ENCODE measurements at regions not wholly inside any gene's neighbourhood (a gene's known extent, or its start where the extent isn't known, plus 50 kb on each side); places are given as distances from the start of the nearest gene placed in this dataset.

DNA sequence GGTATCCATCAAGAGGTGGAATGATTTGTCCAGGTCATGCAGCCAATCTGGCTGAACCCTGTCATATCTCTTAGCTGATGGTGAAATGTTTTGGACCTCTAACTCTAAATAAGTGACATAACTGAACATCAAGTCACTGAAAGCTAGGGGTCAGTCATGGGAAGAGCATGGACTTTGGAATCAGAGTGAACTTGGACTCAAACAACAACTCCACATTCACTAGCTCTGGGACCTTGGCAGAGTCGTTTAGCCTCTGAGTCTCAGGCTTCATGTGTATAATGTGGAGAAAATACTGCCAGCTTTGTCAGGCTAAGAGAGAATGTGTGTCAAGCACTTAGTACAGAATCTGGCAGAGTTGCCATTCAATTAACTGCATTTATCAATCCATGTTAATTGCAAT, 557.8 kb upstream of the CFAP20DC start:
- Histone ChIP-seq H3K14ac (ENCODE audit: low read length) (no peak overlapping the region), H3K9ac (ENCODE audit: low read depth, low read length, poor library complexity) (no peak overlapping the region), H3K27ac (replicated peaks; ENCODE audit: low read length) (no peak overlapping the region), H2AFZ (ENCODE audit: low read length) (no peak overlapping the region), H2BK120ac (ENCODE audit: low read depth, low read length) (no peak overlapping the region), H3K9me3 (replicated peaks in 1 of 2; ENCODE audit: control insufficient read depth in 2 of 2, insufficient read depth in 1 of 2, low read depth in 1 of 2, low read length in 2 of 2) (no peaks in the 10 kb centered on the region), H2BK12ac (ENCODE audit: low read length) (no peak overlapping the region), H4K91ac (ENCODE audit: low read depth, low read length, poor library complexity) (no peak overlapping the region), H3K27me3 (ENCODE audit: control insufficient read depth in 3 of 3, insufficient read depth in 3 of 3, low read depth in 1 of 3, low read length in 3 of 3) (no peaks in the 10 kb centered on the region), H3K4me2 (ENCODE audit: insufficient read depth, low read length, poor library complexity, severe bottlenecking) (no peak overlapping the region), H3K79me1 (ENCODE audit: low read depth, low read length) (no peaks in the 10 kb centered on the region), H3K4ac (ENCODE audit: low read length) (no peak overlapping the region), H2BK5ac (ENCODE audit: low read length) (no peak overlapping the region), H3K36me3 (replicated peaks in 1 of 2; ENCODE audit: control insufficient read depth in 2 of 2, insufficient read depth in 2 of 2, low read length in 2 of 2) (no peaks in the 10 kb centered on the region), H4K8ac (ENCODE audit: low read depth, low read length) (no peak overlapping the region), H3K4me1 (ENCODE audit: control insufficient read depth in 2 of 2, insufficient read depth in 1 of 2, low read depth in 1 of 2, low read length in 2 of 2) (peaks cover 6 to 8% of the 10 kb centered on the region in 2 donors), H3K23ac (ENCODE audit: low read depth, low read length, poor library complexity) (no peak overlapping the region), H3K4me3 (ENCODE audit: low read length in 2 of 2) (no peak overlapping the region), H2BK15ac (ENCODE audit: low read length) (no peak overlapping the region), H2AK5ac (ENCODE audit: low read depth, low read length) (no peak overlapping the region), H3K18ac (ENCODE audit: low read length) (no peak overlapping the region)
- no CpG with 5 or more reads among the region's 1 CpG for WGBS, 2 donors (ENCODE audit: extremely low coverage in 2 of 2, insufficient read length in 2 of 2, insufficient replicate concordance in 1 of 2)
- DNase-seq (ENCODE audit: low spot score) = no peak

GRCh38 chr3:59606638-59607266, 556.9 kb upstream of the CFAP20DC start:
- no peak overlapping the region for H3K4me2 ChIP-seq (ENCODE audit: insufficient read depth, low read length, poor library complexity, severe bottlenecking)
- H4K8ac ChIP-seq (ENCODE audit: low read depth, low read length) = no peak overlapping the region
- H2AK5ac ChIP-seq (ENCODE audit: low read depth, low read length) = no peak overlapping the region
- no peak overlapping the region for H3K27ac ChIP-seq (replicated peaks; ENCODE audit: low read length)
- no peak overlapping the region for H3K4ac ChIP-seq (ENCODE audit: low read length)
- WGBS, 2 donors (ENCODE audit: extremely low coverage in 2 of 2, insufficient read length in 2 of 2, insufficient replicate concordance in 1 of 2) = no CpG with 5 or more reads among the region's 4 CpGs
- H2AFZ ChIP-seq (ENCODE audit: low read length) = no peak overlapping the region
- H3K4me1 ChIP-seq (ENCODE audit: control insufficient read depth in 2 of 2, insufficient read depth in 1 of 2, low read depth in 1 of 2, low read length in 2 of 2) = peaks cover 6 to 8% of the 10 kb centered on the region in 2 donors
- no peaks in the 10 kb centered on the region for H3K9me3 ChIP-seq (replicated peaks in 1 of 2; ENCODE audit: control insufficient read depth in 2 of 2, insufficient read depth in 1 of 2, low read depth in 1 of 2, low read length in 2 of 2)
- H3K27me3 ChIP-seq (ENCODE audit: control insufficient read depth in 3 of 3, insufficient read depth in 3 of 3, low read depth in 1 of 3, low read length in 3 of 3) = no peaks in the 10 kb centered on the region
- H3K18ac ChIP-seq (ENCODE audit: low read length) = no peak overlapping the region
- H3K79me1 ChIP-seq (ENCODE audit: low read depth, low read length) = no peaks in the 10 kb centered on the region
- no peak overlapping the region for H3K23ac ChIP-seq (ENCODE audit: low read depth, low read length, poor library complexity)
- no peaks in the 10 kb centered on the region for H3K36me3 ChIP-seq (replicated peaks in 1 of 2; ENCODE audit: control insufficient read depth in 2 of 2, insufficient read depth in 2 of 2, low read length in 2 of 2)
- no peak overlapping the region for H3K14ac ChIP-seq (ENCODE audit: low read length)
- no peak overlapping the region for H2BK12ac ChIP-seq (ENCODE audit: low read length)
- H3K9ac ChIP-seq (ENCODE audit: low read depth, low read length, poor library complexity) = no peak overlapping the region
- no peak overlapping the region for H2BK15ac ChIP-seq (ENCODE audit: low read length)
- H4K91ac ChIP-seq (ENCODE audit: low read depth, low read length, poor library complexity) = no peak overlapping the region
- H3K4me3 ChIP-seq (ENCODE audit: low read length in 2 of 2) = no peak overlapping the region
- H2BK120ac ChIP-seq (ENCODE audit: low read depth, low read length) = no peak overlapping the region
- no peak for DNase-seq (ENCODE audit: low spot score)
- H2BK5ac ChIP-seq (ENCODE audit: low read length) = no peak overlapping the region

DNA sequence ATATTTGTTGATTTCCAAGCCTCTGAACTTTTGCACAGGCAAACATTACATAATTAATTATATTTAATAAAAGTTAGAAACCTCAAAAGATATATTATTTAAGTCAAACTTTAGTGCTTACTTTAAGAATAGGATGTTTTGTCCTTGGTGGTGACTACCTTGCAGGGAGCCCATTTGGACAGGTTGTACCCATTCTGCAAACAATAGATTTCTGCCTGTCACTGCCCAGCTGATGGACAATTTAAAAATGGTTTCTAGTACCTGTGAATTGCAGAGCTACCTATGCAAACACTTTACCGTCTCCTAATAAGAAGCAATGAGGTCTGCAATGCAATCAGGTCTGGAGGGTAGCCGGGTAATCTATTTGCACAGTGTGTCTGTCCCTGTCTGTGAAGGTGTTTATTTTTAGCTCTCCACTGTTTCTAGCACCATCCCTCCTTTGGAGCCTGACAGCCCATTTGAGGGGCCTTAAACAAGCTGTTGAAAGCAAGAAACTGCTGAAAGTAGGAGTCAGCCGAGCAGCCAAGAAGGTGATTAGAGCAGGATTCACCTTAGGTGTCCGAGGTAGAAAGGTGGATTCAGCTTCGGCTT, 556.2 kb upstream of the CFAP20DC start:
- Histone ChIP-seq H2BK15ac (ENCODE audit: low read length) (no peak overlapping the region), H3K4me2 (ENCODE audit: insufficient read depth, low read length, poor library complexity, severe bottlenecking) (no peak overlapping the region), H2BK5ac (ENCODE audit: low read length) (no peak overlapping the region), H3K27me3 (ENCODE audit: control insufficient read depth in 3 of 3, insufficient read depth in 3 of 3, low read depth in 1 of 3, low read length in 3 of 3) (no peaks in the 10 kb centered on the region), H3K4ac (ENCODE audit: low read length) (no peak overlapping the region), H3K79me1 (ENCODE audit: low read depth, low read length) (no peaks in the 10 kb centered on the region), H3K36me3 (replicated peaks in 1 of 2; ENCODE audit: control insufficient read depth in 2 of 2, insufficient read depth in 2 of 2, low read length in 2 of 2) (no peaks in the 10 kb centered on the region), H2BK12ac (ENCODE audit: low read length) (no peak overlapping the region), H4K8ac (ENCODE audit: low read depth, low read length) (no peak overlapping the region), H2BK120ac (ENCODE audit: low read depth, low read length) (no peak overlapping the region), H2AFZ (ENCODE audit: low read length) (no peak overlapping the region), H4K91ac (ENCODE audit: low read depth, low read length, poor library complexity) (no peak overlapping the region), H3K4me1 (ENCODE audit: control insufficient read depth in 2 of 2, insufficient read depth in 1 of 2, low read depth in 1 of 2, low read length in 2 of 2) (peaks cover 6 to 8% of the 10 kb centered on the region in 2 donors), H3K9ac (ENCODE audit: low read depth, low read length, poor library complexity) (no peak overlapping the region), H3K9me3 (replicated peaks in 1 of 2; ENCODE audit: control insufficient read depth in 2 of 2, insufficient read depth in 1 of 2, low read depth in 1 of 2, low read length in 2 of 2) (no peaks in the 10 kb centered on the region), H3K23ac (ENCODE audit: low read depth, low read length, poor library complexity) (no peak overlapping the region), H3K14ac (ENCODE audit: low read length) (no peak overlapping the region), H3K27ac (replicated peaks; ENCODE audit: low read length) (no peak overlapping the region), H3K18ac (ENCODE audit: low read length) (no peak overlapping the region), H2AK5ac (ENCODE audit: low read depth, low read length) (no peak overlapping the region), H3K4me3 (ENCODE audit: low read length in 2 of 2) (no peak overlapping the region)
- DNase-seq (ENCODE audit: low spot score) = no peak
- no CpG with 5 or more reads among the region's 5 CpGs for WGBS, 2 donors (ENCODE audit: extremely low coverage in 2 of 2, insufficient read length in 2 of 2, insufficient replicate concordance in 1 of 2)

DNA sequence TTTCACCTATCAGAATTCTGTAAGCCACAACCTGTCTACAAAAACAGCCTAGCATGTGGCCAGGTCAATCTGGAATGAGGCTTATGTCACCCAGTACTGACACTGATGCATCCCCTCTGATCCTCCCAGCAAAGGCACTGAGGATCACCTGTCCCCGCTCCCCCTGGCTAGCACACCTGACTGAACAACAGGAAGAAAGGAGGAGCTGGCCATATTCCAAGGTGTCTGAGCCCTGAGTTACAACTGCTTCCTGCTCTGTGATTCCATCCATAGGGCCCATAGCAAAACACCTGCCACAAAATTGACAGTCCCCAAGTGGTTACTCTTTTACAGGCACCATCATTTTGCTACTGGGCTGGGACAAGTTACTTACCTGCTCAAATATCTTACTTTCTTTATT, 555.5 kb upstream of the CFAP20DC start:
- Histone ChIP-seq H2BK120ac (ENCODE audit: low read depth, low read length) (no peak overlapping the region), H2BK12ac (ENCODE audit: low read length) (no peak overlapping the region), H3K9me3 (replicated peaks in 1 of 2; ENCODE audit: control insufficient read depth in 2 of 2, insufficient read depth in 1 of 2, low read depth in 1 of 2, low read length in 2 of 2) (no peaks in the 10 kb centered on the region), H3K27me3 (ENCODE audit: control insufficient read depth in 3 of 3, insufficient read depth in 3 of 3, low read depth in 1 of 3, low read length in 3 of 3) (no peaks in the 10 kb centered on the region), H3K4me2 (ENCODE audit: insufficient read depth, low read length, poor library complexity, severe bottlenecking) (no peak overlapping the region), H2BK5ac (ENCODE audit: low read length) (no peak overlapping the region), H4K91ac (ENCODE audit: low read depth, low read length, poor library complexity) (no peak overlapping the region), H2BK15ac (ENCODE audit: low read length) (no peak overlapping the region), H2AFZ (ENCODE audit: low read length) (no peak overlapping the region), H3K79me1 (ENCODE audit: low read depth, low read length) (no peaks in the 10 kb centered on the region), H3K4me3 (ENCODE audit: low read length in 2 of 2) (no peak overlapping the region), H3K9ac (ENCODE audit: low read depth, low read length, poor library complexity) (no peak overlapping the region), H3K14ac (ENCODE audit: low read length) (no peak overlapping the region), H3K27ac (replicated peaks; ENCODE audit: low read length) (no peak overlapping the region), H4K8ac (ENCODE audit: low read depth, low read length) (no peak overlapping the region), H3K4ac (ENCODE audit: low read length) (no peak overlapping the region), H3K23ac (ENCODE audit: low read depth, low read length, poor library complexity) (no peak overlapping the region), H3K18ac (ENCODE audit: low read length) (peak overlapping the region; percentile 7), H3K4me1 (ENCODE audit: control insufficient read depth in 2 of 2, insufficient read depth in 1 of 2, low read depth in 1 of 2, low read length in 2 of 2) (peaks cover 6 to 8% of the 10 kb centered on the region in 2 donors), H2AK5ac (ENCODE audit: low read depth, low read length) (no peak overlapping the region), H3K36me3 (replicated peaks in 1 of 2; ENCODE audit: control insufficient read depth in 2 of 2, insufficient read depth in 2 of 2, low read length in 2 of 2) (no peaks in the 10 kb centered on the region)
- WGBS, 2 donors (ENCODE audit: extremely low coverage in 2 of 2, insufficient read length in 2 of 2, insufficient replicate concordance in 1 of 2) = no CpG with 5 or more reads among the region's 1 CpG
- no peak for DNase-seq (ENCODE audit: low spot score)

All from neuronal stem cell (in vitro differentiated cells).